Mammary epithelial cell (primary cell): ENCODE measurements at regions not wholly inside any gene's neighbourhood (a gene's known extent, or its start where the extent isn't known, plus 50 kb on each side); places are given as distances from the start of the nearest gene placed in this dataset.

ENCODE experiments used
- CTCF ChIP-seq, 2 donors: IDR thresholded peaks in 1 of 2; conservative IDR thresholded peaks in 1 of 2; 2 replicates each; pipeline ENCODE4 v1.5.1; 2011 to 2012; ENCODE audit warnings: inconsistent platforms in 2 of 2, low read length in 2 of 2, mild to moderate bottlenecking in 2 of 2, control low read depth in 1 of 2, low read depth in 1 of 2; ENCODE audit not compliant: insufficient read depth in 1 of 2; ENCODE audit errors: extremely low read depth in 1 of 2
- EZH2 ChIP-seq: IDR thresholded peaks from 2 replicates; pipeline ENCODE4 v1.6.1; 2012; ENCODE audit warnings: low read length, inconsistent platforms, borderline replicate concordance

GRCh38 chr5:145189746-145190145 is 645.4 kb downstream of the PRELID2 start:
- TF ChIP-seq EZH2: no peak
- TF ChIP-seq CTCF (conservative IDR thresholded peaks at IDR 0.05 in 1 of 2, IDR thresholded peaks at IDR 0.05 in 1 of 2; ENCODE audit: extremely low read depth in 1 of 2, insufficient read depth in 1 of 2, low read depth in 1 of 2, low read length in 2 of 2): no peak
